Activated CD4-positive, alpha-beta T cell treated with anti-CD3 and anti-CD28 coated beads for 36 hours (primary cell): ENCODE measurements at regions not wholly inside any gene's neighbourhood (a gene's known extent, or its start where the extent isn't known, plus 50 kb on each side); places are given as distances from the start of the nearest gene placed in this dataset.
"Not testable (repeated sequence)": the region's sequence is repeated elsewhere in the genome, so short reads cannot be mapped to it uniquely, and the experiment has no call there.

ENCODE experiments used
- ATAC-seq: fragments of 200-7000 bp; cut with Tn5 transposase; one replicate; pipeline ENCODE4 v1.10.0; 2021; ENCODE audit warnings: mild to moderate bottlenecking, moderate library complexity
- CTCF ChIA-PET: fragments of 350-600 bp; sonication (Branson Sonifier 250); formaldehyde crosslinking; loops from one replicate; lab custom pipeline; 2021; ENCODE audit warnings: antibody characterized with exemption; lab: Charles Lee
- POLR2A ChIA-PET: fragments of 350-600 bp; sonication (Branson Sonifier 250); formaldehyde crosslinking; loops from one replicate; lab custom pipeline; 2021; ENCODE audit warnings: antibody characterized with exemption, inconsistent platforms; lab: Charles Lee
- DNase-seq: peaks from one replicate; pipeline ENCODE4 v3.0.0-alpha.2; 2020
- H3K27ac Mint-ChIP-seq: one replicate; pipeline ENCODE4 v1.8.0; 2021; ENCODE audit warnings: mixed read lengths
- H3K27me3 Mint-ChIP-seq: one replicate; pipeline ENCODE4 v1.8.0; 2021; ENCODE audit warnings: mixed read lengths
- H3K36me3 Mint-ChIP-seq: one replicate; pipeline ENCODE4 v1.8.0; 2021; ENCODE audit warnings: low read depth, mixed read lengths
- H3K4me1 Mint-ChIP-seq: one replicate; pipeline ENCODE4 v1.8.0; 2021; ENCODE audit warnings: mixed read lengths
- H3K4me3 Mint-ChIP-seq: one replicate; pipeline ENCODE4 v1.8.0; 2021; ENCODE audit warnings: mild to moderate bottlenecking, moderate library complexity, mixed read lengths
- H3K9me3 Mint-ChIP-seq: one replicate; pipeline ENCODE4 v1.8.0; 2021; ENCODE audit warnings: low read depth, mixed read lengths
- intact Hi-C, 2 experiments: fragments of 100-400 bp; cut with DNase I in 1 of 2; cut with micrococcal nuclease in 1 of 2; formaldehyde crosslinking; loops; one replicate each; pipeline versions ENCODE4 v1.14.2 to v1.15.1; 2022 to 2024; cut with DNase I, micrococcal nuclease

DNA sequence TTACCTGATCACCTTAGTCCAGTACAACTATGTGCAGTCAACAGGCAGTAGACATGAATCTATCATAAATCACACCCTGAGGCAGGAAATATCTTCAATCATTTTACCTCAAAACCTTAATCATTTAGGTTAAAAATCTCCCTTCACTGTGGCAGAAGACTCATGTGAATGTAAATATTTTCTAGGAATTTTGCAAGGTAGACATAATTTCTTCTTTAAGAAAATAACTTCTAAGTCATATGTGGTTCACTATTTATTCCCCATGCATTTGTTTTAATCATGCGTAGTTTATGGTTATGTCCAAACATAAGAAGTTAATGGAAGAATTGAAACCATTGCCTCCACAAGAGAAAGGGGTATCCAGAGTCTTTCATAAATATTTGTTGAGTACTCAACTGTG lies 97.0 kb downstream of the HMHB1 start:
- intact Hi-C loops = no loop called here
- ChIA-PET POLR2A (no interaction called here), CTCF (interaction anchor here (1.1 kb wide), 1 partner anchor 10 kb away, joined by 3 read pairs; no protein-coding TSS in a partner anchor)
- Mint-ChIP-seq H3K27me3 (no peaks in the 10 kb centered on the region), H3K27ac (no peak overlapping the region), H3K4me1 (peaks cover 3% of the 10 kb centered on the region), H3K36me3 (no peaks in the 10 kb centered on the region), H3K9me3 (peaks cover 3% of the 10 kb centered on the region), H3K4me3 (no peak overlapping the region)
- ATAC-seq = no peak
- no peak for DNase-seq

DNA sequence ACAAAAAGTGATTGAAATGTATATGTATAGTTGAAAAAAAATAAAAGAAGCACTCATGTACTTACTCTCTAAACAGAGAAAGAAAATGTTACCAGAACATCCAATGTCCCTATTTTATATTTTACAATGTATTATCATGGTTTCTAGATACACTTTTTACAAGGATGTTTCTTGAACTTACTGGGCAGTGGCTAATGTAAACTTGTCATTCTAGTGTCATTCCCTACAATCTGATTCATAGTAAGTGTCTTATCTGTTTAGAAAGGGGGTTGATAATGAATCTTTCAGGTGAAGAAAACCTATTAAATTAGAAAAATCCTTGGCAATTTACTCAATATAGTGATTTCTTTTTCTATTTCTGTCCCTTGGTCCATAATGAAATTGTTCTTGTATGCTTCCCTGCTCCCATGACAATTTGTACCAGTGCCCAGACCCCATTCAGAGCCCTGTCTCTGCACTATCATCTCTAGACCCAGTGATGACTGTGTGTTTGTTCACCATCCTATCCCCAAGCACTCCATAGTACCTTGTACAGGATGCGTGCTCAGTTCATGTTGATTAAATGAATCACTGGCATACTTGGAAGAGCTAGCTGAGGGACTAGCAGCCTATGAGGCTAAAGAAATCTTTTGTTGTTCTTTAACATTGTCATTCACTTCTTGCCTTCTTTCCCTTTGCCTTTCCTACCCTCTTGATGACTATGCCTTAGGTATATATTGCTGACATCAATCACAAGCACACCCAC lies 101.2 kb downstream of the HMHB1 start:
- intact Hi-C loops = no loop called here
- POLR2A ChIA-PET = no interaction called here
- peaks cover 8% of the 10 kb centered on the region for H3K4me1 Mint-ChIP-seq

DNA sequence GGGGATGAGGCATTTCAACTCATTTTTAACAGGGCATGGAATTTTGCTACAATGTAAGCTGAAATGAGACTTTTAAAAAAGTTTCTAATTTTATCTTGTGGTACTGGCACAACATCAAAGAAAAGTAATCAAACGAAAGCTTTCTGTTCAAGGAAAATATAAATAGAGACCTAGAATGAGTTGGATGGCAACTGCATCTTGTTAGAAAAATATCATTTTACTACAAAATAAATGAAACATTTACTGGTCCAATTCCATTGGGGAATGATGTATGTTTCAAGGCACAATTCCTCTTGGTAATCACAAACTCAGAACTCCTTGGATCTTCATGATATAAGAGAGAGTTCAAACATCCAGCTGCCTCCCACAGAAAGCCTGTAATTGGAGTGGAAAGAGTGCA lies 102.8 kb downstream of the HMHB1 start:
- Mint-ChIP-seq H3K4me3 (no peak overlapping the region), H3K27me3 (peaks cover 4% of the 10 kb centered on the region), H3K36me3 (no peaks in the 10 kb centered on the region), H3K4me1 (peaks cover 8% of the 10 kb centered on the region), H3K27ac (no peak overlapping the region), H3K9me3 (no peaks in the 10 kb centered on the region)
- ATAC-seq (no peak), DNase-seq (no peak)
- POLR2A ChIA-PET = interaction anchor here (0.6 kb wide), 1 partner anchor 24 kb away, joined by 3 read pairs; no protein-coding TSS in a partner anchor
- CTCF ChIA-PET = interaction anchor here (0.7 kb wide), 1 partner anchor 246 kb away, joined by 3 read pairs; no protein-coding TSS in a partner anchor
- intact Hi-C loops = no loop called here

More for the DNA sequence above, 101.2 kb downstream of the HMHB1 start:
- ATAC-seq = peak; percentile 95
- Mint-ChIP-seq H3K36me3 (no peaks in the 10 kb centered on the region), H3K27ac (no peak overlapping the region), H3K4me3 (no peak overlapping the region), H3K27me3 (peaks cover 4% of the 10 kb centered on the region), H3K9me3 (no peaks in the 10 kb centered on the region)
- no peak for DNase-seq
- CTCF ChIA-PET = no interaction called here

DNA sequence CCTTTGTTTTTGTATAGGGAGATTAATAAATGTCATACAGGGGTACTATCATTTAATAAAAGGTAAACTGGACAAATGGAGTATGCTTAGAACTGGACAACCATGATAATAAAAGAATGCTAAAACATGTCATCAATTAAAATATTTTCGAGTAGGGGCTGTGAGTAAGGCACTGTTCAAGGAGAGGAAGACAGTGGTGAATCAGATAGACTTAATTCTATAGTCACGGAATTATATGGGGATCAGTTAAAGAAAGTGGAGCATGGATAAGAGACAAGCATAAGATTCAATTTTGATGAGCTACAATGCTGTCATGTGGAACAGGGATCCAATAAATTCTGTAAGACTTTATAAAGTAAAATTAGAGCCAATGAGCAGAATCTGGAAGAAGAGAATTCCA lies 104.5 kb downstream of the HMHB1 start:
- ChIA-PET POLR2A (no interaction called here), CTCF (interaction anchor here (0.6 kb wide), 1 partner anchor 476 kb away, joined by 3 read pairs; no protein-coding TSS in a partner anchor)
- Mint-ChIP-seq H3K4me3 (no peak overlapping the region), H3K9me3 (no peaks in the 10 kb centered on the region), H3K27ac (no peak overlapping the region), H3K4me1 (peaks cover 14% of the 10 kb centered on the region), H3K36me3 (no peaks in the 10 kb centered on the region), H3K27me3 (peaks cover 4% of the 10 kb centered on the region)
- intact Hi-C loops = no loop called here
- DNase-seq (no peak), ATAC-seq (no peak)

DNA sequence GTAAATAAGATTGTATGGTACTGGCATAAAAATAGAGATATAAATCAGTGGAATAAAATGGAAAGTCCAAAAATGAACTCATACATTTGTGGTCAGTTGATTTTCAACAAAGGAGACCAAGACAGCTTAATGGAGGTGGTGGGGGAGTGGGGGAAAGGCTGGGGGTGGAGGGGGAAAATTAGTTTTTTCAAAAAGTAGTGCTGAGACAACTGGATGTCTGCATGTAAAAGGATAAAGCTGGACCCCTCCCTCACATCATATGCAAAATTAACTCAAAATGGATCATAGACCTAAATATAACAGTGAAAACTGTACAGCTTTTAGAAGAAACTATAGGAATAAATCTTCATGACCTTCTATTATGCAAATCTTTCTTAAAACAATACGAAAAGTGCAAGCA lies 107.0 kb downstream of the HMHB1 start:
- CTCF ChIA-PET = interaction anchor here (0.7 kb wide), 1 partner anchor 510 kb away, joined by 3 read pairs; no protein-coding TSS in a partner anchor
- Mint-ChIP-seq H3K27me3 (peaks cover 4% of the 10 kb centered on the region), H3K9me3 (no peaks in the 10 kb centered on the region), H3K4me1 (peaks cover 25% of the 10 kb centered on the region), H3K27ac (no peak overlapping the region), H3K36me3 (no peaks in the 10 kb centered on the region), H3K4me3 (no peak overlapping the region)
- ATAC-seq (no peak), DNase-seq (no peak)
- POLR2A ChIA-PET = no interaction called here
- intact Hi-C loops = no loop called here

DNA sequence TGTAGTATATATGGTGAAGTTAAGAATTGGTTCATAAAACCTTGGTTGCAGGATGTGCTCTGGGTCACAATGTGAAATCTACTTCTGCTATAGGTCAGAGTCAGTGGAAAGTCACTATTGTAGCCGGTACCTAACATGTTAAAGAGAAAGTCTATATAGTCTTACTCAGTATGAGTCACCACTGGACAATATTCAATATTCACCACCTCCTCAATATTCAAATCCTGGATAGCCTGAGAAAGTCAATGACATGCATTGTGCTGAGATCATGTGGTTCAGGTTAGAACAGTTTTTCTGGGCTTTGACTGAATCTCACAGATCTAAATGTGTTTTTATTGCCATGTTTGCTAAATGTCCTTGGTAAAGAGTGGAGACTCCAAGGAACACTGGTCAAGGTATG lies 108.8 kb downstream of the HMHB1 start:
- no peak overlapping the region for H3K27ac Mint-ChIP-seq
- no peak overlapping the region for H3K4me3 Mint-ChIP-seq
- intact Hi-C loops = no loop called here
- no peaks in the 10 kb centered on the region for H3K36me3 Mint-ChIP-seq
- CTCF ChIA-PET = no interaction called here
- ATAC-seq (no peak), DNase-seq (no peak)
- H3K4me1 Mint-ChIP-seq = peaks cover 26% of the 10 kb centered on the region
- no peaks in the 10 kb centered on the region for H3K9me3 Mint-ChIP-seq
- H3K27me3 Mint-ChIP-seq = peaks cover under 1% of the 10 kb centered on the region
- POLR2A ChIA-PET = no interaction called here

DNA sequence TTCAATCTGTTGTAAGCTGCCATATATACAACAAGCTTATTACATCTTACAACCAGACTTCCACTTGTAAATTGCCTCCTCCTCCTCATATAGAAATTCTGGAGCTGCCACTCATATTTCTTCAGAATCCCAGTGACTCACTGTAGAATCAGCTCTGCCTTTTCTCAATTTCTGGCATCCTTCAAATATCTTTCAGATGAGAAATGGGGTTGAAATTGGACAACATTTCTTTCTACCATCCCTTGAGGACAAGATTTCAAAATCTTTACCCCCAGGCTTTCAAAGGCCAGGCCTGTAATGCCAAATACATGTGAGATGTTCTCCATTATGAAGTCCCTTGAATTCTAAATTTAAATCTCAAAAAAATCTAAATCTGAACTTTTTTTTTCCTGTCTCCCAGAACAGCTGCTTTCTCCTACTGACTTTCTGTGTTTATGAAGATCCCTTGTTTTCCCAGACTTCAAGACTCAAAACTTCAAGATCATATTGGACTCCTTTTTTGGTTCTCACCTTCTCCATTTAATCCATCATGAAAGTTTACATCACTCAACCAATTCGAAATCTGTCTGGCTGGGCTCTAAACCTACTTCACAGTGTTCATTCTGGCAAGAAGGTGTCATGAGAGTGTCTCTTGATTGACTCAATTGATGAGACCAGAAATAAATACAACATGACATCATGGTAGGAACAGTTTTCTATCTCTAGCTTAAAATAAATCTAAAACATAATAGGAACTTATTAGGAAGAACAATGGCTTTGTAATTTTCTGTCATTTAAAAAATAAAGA lies 109.8 kb downstream of the HMHB1 start:
- intact Hi-C loops = no loop called here
- Mint-ChIP-seq H3K4me1 (peaks cover 26% of the 10 kb centered on the region), H3K27ac (no peak overlapping the region), H3K27me3 (no peaks in the 10 kb centered on the region), H3K4me3 (no peak overlapping the region), H3K36me3 (no peaks in the 10 kb centered on the region), H3K9me3 (no peaks in the 10 kb centered on the region)
- POLR2A ChIA-PET = no interaction called here
- CTCF ChIA-PET = no interaction called here
- ATAC-seq = no peak
- no peak for DNase-seq

DNA sequence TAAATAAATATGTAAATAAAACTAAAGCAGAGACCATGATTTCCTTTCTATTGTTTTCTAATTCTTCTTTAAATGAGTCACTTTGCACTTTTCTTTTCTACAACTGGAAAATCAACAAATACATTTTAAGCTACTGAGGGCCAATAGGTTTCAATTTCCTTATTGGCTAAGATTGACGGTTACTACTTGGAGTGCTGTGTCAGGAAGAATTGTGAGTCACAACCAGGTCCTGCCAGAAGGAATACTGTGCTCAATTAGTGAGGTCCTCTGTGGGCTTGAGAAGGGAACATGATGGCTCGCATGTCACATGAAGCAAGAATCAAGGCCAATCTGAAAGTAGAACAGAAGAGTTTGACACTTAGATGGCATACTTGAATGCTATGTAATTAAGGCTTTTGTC lies 110.8 kb downstream of the HMHB1 start:
- Mint-ChIP-seq H3K4me1 (peaks cover 26% of the 10 kb centered on the region), H3K27ac (no peak overlapping the region), H3K4me3 (no peak overlapping the region), H3K27me3 (no peaks in the 10 kb centered on the region), H3K36me3 (no peaks in the 10 kb centered on the region), H3K9me3 (no peaks in the 10 kb centered on the region)
- intact Hi-C loops = no loop called here
- POLR2A ChIA-PET = no interaction called here
- no peak for ATAC-seq
- DNase-seq = no peak
- CTCF ChIA-PET = interaction anchor here (0.9 kb wide), 1 partner anchor 990 kb away, joined by 3 read pairs; no protein-coding TSS in a partner anchor

DNA sequence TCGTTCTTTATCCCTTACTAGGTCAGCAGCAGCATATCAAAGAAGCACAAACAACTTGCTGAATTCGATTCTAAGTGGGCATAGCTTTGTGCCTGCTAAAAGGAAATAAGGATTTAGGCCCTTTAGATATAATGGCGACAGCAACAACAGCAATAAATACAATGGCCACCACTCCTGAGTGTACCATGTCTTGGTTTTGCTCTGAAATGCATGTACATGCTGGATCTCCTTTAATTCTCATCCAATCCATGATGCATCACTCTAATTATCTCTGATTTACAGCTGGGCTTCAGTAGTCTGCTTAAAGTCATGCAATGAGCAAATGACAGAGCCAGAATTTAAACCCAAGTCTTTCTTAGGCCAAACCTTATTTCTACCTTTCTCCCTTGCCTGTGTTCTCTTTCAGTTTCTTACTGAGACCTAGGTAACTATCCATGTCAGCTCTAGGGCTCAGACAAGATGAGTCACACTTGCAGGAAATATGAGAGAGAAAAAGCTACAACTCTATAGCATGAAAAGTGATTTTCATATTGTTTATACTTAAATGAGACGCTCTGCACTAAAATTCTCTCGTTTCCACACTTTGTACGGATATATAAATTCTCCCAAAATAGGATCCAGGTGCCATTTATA lies 111.8 kb downstream of the HMHB1 start:
- Mint-ChIP-seq H3K27me3 (no peaks in the 10 kb centered on the region), H3K4me1 (peaks cover 26% of the 10 kb centered on the region), H3K4me3 (no peak overlapping the region), H3K27ac (peak overlapping the region; percentile 3), H3K36me3 (no peaks in the 10 kb centered on the region), H3K9me3 (no peaks in the 10 kb centered on the region)
- DNase-seq (no peak), ATAC-seq (peak; percentile 96)
- intact Hi-C loops = no loop called here
- ChIA-PET CTCF (interaction anchor here (0.7 to 0.9 kb wide), 2 partner anchors 33 to 991 kb away, joined by 3 read pairs; no protein-coding TSS in a partner anchor), POLR2A (no interaction called here)

DNA sequence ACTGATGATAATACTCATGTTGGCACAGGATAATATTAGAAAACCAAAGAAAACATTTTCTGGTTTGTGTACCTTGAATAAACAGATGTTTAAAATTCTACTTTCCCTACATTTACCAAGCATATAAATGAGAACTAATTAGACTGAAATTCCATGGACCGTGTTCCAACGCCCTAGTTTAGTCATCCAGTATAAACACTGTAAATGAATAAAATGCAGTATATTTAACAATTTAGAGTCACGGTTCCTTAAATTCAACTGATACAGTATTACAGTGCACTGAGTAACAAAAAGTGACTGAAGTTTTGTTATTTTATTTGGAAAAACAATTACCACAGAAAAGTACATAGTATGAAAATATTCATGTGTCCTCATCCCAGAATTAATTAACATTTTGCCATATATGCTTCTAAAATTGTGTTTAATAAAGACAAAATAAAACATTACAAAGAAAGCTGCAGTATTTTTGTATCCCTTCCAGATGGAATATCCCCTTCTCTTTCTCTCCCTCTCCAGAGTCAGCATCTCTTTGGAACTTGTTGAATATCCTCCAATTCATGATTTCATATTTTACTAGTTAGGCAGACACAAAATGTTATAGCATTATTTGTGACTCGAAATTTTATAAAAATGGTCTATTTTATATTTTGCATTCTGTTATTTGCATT lies 112.5 kb downstream of the HMHB1 start:
- H3K36me3 Mint-ChIP-seq = no peaks in the 10 kb centered on the region
- ATAC-seq (no peak), DNase-seq (no peak)
- intact Hi-C loops = no loop called here
- peaks cover 26% of the 10 kb centered on the region for H3K4me1 Mint-ChIP-seq
- POLR2A ChIA-PET = no interaction called here
- H3K4me3 Mint-ChIP-seq = no peak overlapping the region
- CTCF ChIA-PET = interaction anchor here (0.7 kb wide), 1 partner anchor 33 kb away, joined by 3 read pairs; no protein-coding TSS in a partner anchor
- no peak overlapping the region for H3K27ac Mint-ChIP-seq
- H3K9me3 Mint-ChIP-seq = no peaks in the 10 kb centered on the region
- H3K27me3 Mint-ChIP-seq = no peaks in the 10 kb centered on the region

DNA sequence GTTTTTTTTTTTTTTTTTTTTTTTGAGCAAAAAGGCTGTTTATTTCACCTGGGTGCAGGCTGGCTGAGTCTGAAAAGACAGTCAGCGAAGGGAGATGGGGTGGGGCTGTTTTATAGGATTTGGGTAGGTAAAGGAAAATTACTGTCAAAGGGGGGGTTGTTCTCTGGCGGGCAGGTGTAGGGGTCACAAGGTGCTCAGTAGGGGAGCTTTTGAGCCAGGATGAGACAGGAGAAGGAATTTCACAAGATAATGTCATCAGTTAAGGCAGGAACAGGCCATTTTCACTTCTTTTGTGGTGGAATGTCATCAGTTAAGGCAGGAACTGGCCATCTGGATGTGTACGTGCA lies 113.0 kb downstream of the HMHB1 start:
- intact Hi-C loops, H3K27ac Mint-ChIP-seq, CTCF ChIA-PET, H3K27me3 Mint-ChIP-seq, H3K4me3 Mint-ChIP-seq, H3K9me3 Mint-ChIP-seq, H3K36me3 Mint-ChIP-seq, ATAC-seq, POLR2A ChIA-PET, DNase-seq: not testable (repeated sequence)
- peaks cover 26% of the 10 kb centered on the region for H3K4me1 Mint-ChIP-seq
